SJSA1 (cell line): ENCODE measurements at regions not wholly inside any gene's neighbourhood (a gene's known extent, or its start where the extent isn't known, plus 50 kb on each side); places are given as distances from the start of the nearest gene placed in this dataset.
A peak's percentile ranks its signal among the peaks of the same experiment; 100 is the strongest.

Experiments used
- DNase-seq, 2 experiments: peaks; one replicate each; pipeline ENCODE4 v3.0.0-alpha.2; 2015 to 2020; ENCODE audit warnings: low spot score in 2 of 2, low read depth in 1 of 2
- H3K27ac ChIP-seq: fragments of 250-450 bp; sonication (Bioruptor Pico); 2 replicates; pipeline ENCODE4 v1.5.1; 2020; ENCODE audit warnings: mild to moderate bottlenecking, moderate library complexity
- H3K27me3 ChIP-seq: fragments of 250-450 bp; sonication (Bioruptor Pico); replicated peaks from 2 replicates; pipeline ENCODE4 v1.5.1; 2020; ENCODE audit warnings: mild to moderate bottlenecking, moderate library complexity
- H3K36me3 ChIP-seq: fragments of 250-450 bp; sonication (Bioruptor Pico); 2 replicates; pipeline ENCODE4 v1.5.1; 2020; ENCODE audit warnings: mild to moderate bottlenecking
- H3K4me1 ChIP-seq: fragments of 250-450 bp; sonication (Bioruptor Pico); replicated peaks from 2 replicates; pipeline ENCODE4 v1.6.1; 2021; ENCODE audit warnings: mild to moderate bottlenecking
- H3K4me3 ChIP-seq: fragments of 250-450 bp; sonication (Bioruptor Pico); 2 replicates; pipeline ENCODE4 v1.5.1; 2020; ENCODE audit warnings: mild to moderate bottlenecking
- H3K9me3 ChIP-seq: fragments of 250-450 bp; sonication (Bioruptor Pico); replicated peaks from 2 replicates; pipeline ENCODE4 v1.5.1; 2020; ENCODE audit warnings: mild to moderate bottlenecking

DNA sequence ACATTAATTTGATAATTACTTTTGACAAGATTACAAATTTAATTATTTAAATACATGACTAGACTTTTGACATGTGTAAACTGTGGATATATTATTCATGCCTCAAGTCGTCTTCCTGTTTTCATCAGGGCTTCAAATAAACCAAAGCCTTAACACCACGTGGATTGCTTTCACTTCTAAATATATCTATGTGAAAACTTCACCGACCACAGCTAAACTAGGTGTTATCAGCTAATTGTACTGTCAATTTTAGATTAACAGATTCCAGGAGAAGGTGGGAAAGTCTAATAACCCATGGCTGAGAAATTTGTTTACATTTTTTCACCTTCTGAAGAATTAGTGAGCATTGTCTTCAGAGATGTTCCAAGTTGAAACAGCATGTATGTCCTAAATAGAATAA lies 494.7 kb upstream of the FAM98A start:
- H3K9me3 ChIP-seq, result no peaks in the 10 kb centered on the region
- no peaks in the 10 kb centered on the region for H3K4me1 ChIP-seq
- no peak overlapping the region for H3K27ac ChIP-seq
- no peak for DNase-seq
- H3K36me3 ChIP-seq, result no peaks in the 10 kb centered on the region
- H3K27me3 ChIP-seq, result no peaks in the 10 kb centered on the region
- H3K4me3 ChIP-seq, result no peak overlapping the region

DNA sequence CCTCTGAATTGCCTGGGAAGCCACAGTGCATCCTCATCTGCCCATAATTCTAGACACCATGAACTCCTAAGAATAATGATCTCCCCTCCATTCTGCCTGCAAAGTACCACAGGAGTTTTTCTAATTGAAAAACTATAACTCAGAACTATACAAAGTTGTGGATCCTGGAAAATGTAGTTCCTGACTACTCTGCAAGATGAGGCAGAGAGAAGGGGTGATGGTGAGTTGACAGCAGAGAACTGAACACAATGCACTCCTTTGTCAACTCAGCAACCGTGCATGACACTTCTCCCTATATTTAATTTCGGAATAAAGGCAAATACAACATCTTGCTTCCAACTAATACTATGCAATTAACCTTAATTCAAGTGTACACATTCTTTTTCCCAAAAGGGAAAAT lies 471.1 kb upstream of the FAM98A start:
- Histone ChIP-seq H3K4me3 (no peak overlapping the region), H3K36me3 (no peaks in the 10 kb centered on the region), H3K4me1 (no peaks in the 10 kb centered on the region), H3K9me3 (no peaks in the 10 kb centered on the region), H3K27ac (no peak overlapping the region), H3K27me3 (no peaks in the 10 kb centered on the region)
- no peak for DNase-seq

DNA sequence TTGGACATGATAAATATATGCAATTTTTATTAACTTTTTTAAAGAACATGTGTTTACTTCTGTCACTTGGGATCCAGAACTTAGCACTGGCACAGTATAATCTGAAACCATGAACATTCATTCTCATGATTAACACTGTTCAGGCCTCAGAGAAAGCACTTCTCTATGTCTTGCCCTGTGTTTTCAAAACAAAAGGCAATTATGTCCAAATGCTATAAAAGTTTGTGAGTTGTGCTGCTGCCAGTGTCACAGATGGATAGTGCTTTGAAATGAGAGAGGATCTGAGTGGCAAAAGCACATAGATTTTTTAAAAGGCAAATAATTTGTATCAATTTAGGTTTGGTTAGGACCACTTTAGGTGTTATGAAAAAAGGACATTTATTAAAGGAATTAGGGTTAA lies 470.5 kb upstream of the FAM98A start:
- Histone ChIP-seq H3K27me3 (no peaks in the 10 kb centered on the region), H3K27ac (no peak overlapping the region), H3K36me3 (no peaks in the 10 kb centered on the region), H3K4me1 (no peaks in the 10 kb centered on the region), H3K4me3 (no peak overlapping the region), H3K9me3 (no peaks in the 10 kb centered on the region)
- DNase-seq, result no peak

DNA sequence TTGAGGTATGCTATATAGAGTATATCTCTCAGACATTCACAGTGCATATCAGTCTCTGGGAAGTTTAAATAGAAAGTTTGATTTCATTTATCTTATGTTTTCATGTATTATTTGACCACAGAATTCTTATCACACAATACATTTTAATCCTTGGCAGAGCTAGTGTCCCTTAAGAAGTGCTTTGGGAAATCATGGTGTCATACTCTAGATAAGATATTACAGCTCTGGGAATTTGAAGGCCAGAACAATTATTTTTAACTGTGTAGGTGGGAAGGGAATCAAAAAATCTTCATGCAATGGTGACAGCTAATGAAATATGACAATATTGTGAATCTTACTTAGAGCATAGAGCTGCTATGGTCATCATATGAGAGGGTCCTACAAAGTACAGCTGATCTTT lies 451.3 kb upstream of the FAM98A start:
- Histone ChIP-seq H3K27ac (no peak overlapping the region), H3K9me3 (no peaks in the 10 kb centered on the region), H3K27me3 (no peaks in the 10 kb centered on the region), H3K36me3 (no peaks in the 10 kb centered on the region), H3K4me1 (no peaks in the 10 kb centered on the region), H3K4me3 (no peak overlapping the region)
- no peak for DNase-seq

DNA sequence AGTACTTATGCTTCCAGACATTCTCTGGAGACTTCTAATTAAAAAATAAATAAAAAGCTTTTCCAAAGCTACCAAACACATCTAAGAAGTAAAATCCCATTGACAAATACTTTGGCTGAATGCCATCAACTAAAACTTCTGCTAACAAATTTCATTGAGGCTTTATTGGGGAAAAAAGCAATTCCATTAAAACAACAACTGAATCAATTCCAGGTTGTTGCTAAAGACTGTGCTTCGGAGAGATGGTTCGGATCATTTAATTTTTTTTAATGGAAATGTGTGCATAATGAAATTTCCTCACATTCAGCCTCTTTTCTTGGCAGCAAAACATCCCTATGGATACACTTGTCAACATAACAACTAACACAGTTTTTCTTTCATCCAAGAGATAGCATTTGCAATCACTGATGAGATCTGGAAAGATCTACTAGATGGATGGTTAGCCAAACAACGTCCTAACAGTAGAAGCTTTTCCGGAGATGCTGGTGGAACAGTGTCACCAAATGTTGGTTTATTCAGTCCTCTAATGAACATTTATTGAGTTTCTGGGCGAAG lies 446.1 kb upstream of the FAM98A start:
- Histone ChIP-seq H3K9me3 (no peaks in the 10 kb centered on the region), H3K27me3 (no peaks in the 10 kb centered on the region), H3K4me1 (no peaks in the 10 kb centered on the region)

DNA sequence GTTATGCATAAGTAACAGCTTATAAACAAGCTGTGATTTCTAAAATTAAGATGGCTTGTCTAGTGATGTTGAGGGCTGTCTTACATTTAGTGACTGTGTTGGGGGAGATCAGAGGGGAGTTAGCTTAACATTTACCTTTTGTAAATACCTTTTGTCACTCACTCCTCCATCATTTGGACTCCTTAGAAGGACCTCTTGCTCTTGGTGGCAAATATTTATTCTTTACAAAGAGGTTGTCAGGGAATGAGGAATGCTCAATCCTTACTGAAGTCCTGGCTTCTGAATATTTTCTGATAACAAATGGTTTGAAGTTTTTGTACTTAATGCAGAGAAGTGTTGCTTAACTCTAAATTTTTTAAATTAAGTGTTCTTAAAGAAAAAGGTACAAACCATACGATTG lies 438.8 kb upstream of the FAM98A start:
- Histone ChIP-seq H3K4me3 (no peak overlapping the region), H3K27me3 (no peaks in the 10 kb centered on the region), H3K4me1 (no peaks in the 10 kb centered on the region), H3K9me3 (no peaks in the 10 kb centered on the region), H3K27ac (no peak overlapping the region), H3K36me3 (no peaks in the 10 kb centered on the region)
- DNase-seq, result no peak

More for the DNA sequence above, 446.1 kb upstream of the FAM98A start:
- no peaks in the 10 kb centered on the region for H3K36me3 ChIP-seq
- DNase-seq, result no peak
- H3K27ac ChIP-seq, result no peak overlapping the region
- no peak overlapping the region for H3K4me3 ChIP-seq

DNA sequence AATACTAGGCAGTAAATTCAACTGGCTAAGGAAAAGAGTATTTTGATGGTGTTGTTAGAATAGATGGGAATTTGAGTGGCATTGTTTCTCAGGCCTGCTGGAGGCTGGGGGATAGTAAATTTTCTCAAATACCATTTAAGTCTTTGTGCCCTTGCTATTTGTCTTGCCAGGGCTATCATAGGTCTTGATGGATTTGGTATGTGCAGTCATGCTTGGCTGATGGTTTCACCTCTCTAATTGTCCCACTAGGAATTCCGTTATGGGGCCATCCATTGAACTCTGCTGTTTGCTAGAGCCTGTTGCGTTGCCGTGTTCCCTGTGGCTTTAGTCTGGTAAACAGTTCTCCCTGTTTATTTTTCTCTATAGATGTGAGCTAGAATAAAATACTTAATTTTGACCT lies 438.1 kb upstream of the FAM98A start:
- H3K9me3 ChIP-seq, result no peaks in the 10 kb centered on the region
- no peaks in the 10 kb centered on the region for H3K27me3 ChIP-seq
- H3K27ac ChIP-seq, result no peak overlapping the region
- no peaks in the 10 kb centered on the region for H3K36me3 ChIP-seq
- no peak overlapping the region for H3K4me3 ChIP-seq
- DNase-seq, result no peak
- no peaks in the 10 kb centered on the region for H3K4me1 ChIP-seq

DNA sequence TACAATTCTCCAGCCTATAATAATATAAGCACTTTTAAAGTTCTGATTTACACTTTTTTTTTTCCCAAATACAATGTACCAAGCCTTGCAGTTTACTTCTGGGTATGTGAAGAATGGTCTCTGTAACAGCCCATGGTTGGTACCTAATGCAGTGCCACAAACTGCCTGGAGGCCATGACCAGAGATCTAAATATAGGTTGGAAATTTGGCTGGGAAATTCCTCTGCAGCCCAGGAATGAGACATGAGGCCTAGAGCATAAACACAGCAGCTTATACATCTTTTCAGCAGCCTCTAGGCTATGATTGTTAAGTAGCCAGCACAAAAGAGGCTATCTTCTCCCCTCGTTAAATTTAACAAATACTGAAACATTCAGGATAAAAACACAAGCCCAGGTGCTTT lies 432.0 kb upstream of the FAM98A start:
- H3K9me3 ChIP-seq, result no peaks in the 10 kb centered on the region
- H3K36me3 ChIP-seq, result no peaks in the 10 kb centered on the region
- no peaks in the 10 kb centered on the region for H3K27me3 ChIP-seq
- H3K4me3 ChIP-seq, result no peak overlapping the region
- no peak overlapping the region for H3K27ac ChIP-seq
- no peaks in the 10 kb centered on the region for H3K4me1 ChIP-seq
- no peak for DNase-seq

DNA sequence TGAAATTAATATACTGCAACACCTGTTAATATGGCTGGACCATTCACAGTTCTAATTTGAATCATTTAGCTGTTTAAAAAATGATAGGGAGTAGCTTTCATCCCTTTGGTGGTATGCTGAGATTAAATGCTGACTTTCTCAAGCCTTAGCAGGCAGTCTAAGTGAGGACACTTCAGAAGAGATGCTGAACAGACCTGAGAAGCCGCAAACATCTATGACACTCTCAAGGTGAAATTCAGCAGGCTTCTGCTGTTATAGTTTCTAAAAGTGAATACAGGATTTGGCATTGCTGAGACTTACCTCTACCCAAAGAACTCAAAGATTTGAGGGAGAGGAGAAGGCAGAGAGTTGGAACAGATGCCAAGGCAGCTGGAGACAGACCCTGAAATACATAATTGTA lies 431.2 kb upstream of the FAM98A start:
- Histone ChIP-seq H3K4me3 (no peak overlapping the region), H3K27me3 (no peaks in the 10 kb centered on the region), H3K9me3 (no peaks in the 10 kb centered on the region), H3K4me1 (no peaks in the 10 kb centered on the region), H3K27ac (no peak overlapping the region), H3K36me3 (no peaks in the 10 kb centered on the region)
- no peak for DNase-seq

DNA sequence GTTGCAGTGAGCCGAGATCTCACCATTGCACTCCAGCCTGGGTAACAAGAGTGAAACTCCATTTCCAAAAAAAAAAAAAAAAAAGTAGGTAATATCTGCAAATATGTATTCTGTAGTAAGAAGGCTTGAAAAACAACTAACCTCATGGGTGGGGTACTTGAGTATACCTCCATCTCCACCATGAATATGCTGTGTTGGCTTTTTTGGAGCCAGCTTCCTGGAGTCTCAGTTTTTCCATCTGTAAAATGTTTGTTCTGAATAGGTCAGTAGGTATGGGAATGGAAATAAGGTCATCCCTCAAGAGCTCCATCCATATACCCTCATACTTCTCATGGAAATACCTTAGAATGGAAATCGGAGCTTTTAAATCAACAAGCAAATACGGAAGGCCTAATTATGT lies 430.0 kb upstream of the FAM98A start:
- H3K4me3 ChIP-seq, result no peak overlapping the region
- no peak for DNase-seq
- no peak overlapping the region for H3K27ac ChIP-seq
- no peaks in the 10 kb centered on the region for H3K4me1 ChIP-seq
- no peaks in the 10 kb centered on the region for H3K36me3 ChIP-seq
- no peaks in the 10 kb centered on the region for H3K9me3 ChIP-seq
- no peaks in the 10 kb centered on the region for H3K27me3 ChIP-seq

DNA sequence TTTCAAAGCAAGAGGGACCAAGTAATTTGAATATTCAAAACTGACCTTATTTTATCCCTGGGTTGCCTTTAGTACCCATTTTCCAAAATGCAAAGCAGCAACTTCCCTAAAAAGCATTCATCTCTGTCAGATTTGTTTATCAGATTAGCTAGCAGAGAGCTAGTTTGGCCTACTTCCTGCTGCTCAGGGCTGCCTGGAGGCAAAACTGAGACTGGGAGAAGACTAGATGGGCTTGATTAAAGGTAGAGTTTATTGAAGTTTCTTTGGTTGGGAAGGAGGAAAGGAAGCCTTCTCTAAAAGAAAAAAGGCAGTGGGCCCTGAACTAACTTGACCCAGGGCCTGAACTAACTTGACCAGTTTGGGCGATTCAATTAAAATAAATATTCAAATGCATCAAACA lies 426.1 kb upstream of the FAM98A start:
- DNase-seq, result no peak
- no peaks in the 10 kb centered on the region for H3K4me1 ChIP-seq
- H3K36me3 ChIP-seq, result no peaks in the 10 kb centered on the region
- H3K4me3 ChIP-seq, result no peak overlapping the region
- no peak overlapping the region for H3K27ac ChIP-seq
- H3K27me3 ChIP-seq, result no peaks in the 10 kb centered on the region
- no peaks in the 10 kb centered on the region for H3K9me3 ChIP-seq

DNA sequence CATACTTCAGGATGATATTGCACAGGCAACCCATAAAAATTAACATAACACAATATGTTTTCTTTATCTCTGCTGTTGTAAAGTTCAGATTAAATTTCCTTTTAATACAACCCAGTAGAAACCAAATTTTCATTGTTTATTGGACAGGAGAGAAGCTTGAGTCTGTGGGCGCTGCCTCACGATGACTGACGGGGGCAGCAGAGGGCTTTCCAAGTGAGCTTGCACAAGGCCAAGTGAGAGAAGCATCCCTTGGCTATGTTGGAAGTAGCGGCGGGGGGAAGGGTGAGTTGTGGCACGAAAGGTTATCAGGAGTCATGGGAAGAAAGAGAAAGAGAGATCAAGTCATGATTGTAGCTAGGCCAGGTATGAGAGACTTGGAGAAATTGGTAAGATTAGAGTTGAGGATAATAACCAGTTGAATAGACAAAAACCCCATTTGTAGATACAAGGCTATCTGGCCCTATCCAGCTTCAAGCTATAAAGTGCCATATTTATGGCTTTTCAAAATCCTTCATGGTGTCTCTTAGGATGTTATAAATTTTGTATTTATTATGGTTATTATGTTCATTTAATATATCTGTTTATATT lies 413.7 kb upstream of the FAM98A start:
- H3K27ac ChIP-seq, result no peak overlapping the region
- no peaks in the 10 kb centered on the region for H3K4me1 ChIP-seq
- no peaks in the 10 kb centered on the region for H3K27me3 ChIP-seq
- H3K36me3 ChIP-seq, result no peaks in the 10 kb centered on the region
- peak; percentile 12 to 44 for DNase-seq
- H3K4me3 ChIP-seq, result no peak overlapping the region
- H3K9me3 ChIP-seq, result no peaks in the 10 kb centered on the region

DNA sequence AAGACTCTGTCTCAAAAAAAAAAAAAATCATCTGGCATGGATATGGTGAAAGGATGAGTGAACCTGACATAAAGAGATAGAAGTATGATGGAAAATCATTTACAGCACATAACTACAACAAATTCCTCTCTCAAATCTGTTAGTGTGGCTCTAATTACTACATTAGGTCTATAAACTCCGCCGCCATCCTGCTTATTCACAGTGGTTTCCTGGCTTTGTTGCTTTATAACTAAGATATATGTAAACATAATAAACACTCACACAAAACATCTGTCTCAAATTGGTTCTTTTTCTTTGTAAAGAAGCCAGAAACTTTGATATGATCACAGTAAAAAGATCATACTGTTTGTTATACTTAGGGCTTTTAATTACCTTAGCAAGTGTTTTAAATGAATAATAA lies 412.6 kb upstream of the FAM98A start:
- no peak overlapping the region for H3K27ac ChIP-seq
- H3K9me3 ChIP-seq, result no peaks in the 10 kb centered on the region
- DNase-seq, result no peak

DNA sequence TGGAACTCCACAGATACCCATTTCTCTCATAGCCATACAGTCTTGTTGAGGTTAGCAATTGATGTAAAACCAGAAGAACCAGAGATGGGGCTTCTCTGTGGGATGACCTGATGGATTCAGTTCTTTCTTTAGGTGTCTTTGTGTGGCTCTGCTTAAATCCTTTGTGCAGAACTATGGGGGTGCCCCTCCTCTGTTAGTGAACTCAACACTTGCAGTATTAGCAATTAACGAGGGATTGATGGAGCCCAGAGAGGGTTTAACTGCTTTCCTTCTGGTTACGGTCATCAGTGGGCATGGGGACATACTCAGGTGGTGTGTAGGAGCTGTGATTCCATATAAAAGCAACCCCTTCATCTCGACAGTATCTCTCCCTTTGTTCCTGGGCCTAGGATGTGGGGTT lies 406.8 kb upstream of the FAM98A start:
- Histone ChIP-seq H3K27ac (no peak overlapping the region), H3K4me3 (no peak overlapping the region), H3K9me3 (no peaks in the 10 kb centered on the region), H3K4me1 (no peaks in the 10 kb centered on the region), H3K27me3 (no peaks in the 10 kb centered on the region), H3K36me3 (no peaks in the 10 kb centered on the region)
- DNase-seq, result no peak

More for the DNA sequence above, 412.6 kb upstream of the FAM98A start:
- Histone ChIP-seq H3K36me3 (no peaks in the 10 kb centered on the region), H3K4me3 (no peak overlapping the region), H3K27me3 (no peaks in the 10 kb centered on the region), H3K4me1 (no peaks in the 10 kb centered on the region)

DNA sequence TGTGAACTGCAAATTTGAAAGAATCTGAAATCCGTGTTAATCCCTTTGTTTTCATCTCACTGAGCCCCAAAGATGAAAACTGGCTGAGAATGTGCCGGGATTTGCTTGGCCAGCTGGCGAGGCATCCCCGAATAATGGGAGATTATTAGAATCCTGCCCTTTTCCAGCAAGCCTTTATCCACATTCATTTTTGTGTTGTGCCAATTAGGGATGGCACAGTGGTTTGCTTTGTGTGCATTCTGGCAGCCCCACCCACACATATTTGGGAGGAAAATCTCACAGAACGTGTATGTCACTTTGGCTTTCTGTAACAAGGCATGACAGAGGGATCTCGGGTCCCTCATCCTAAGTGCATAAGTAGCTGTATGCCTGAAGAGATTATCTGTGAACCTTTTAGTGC lies 405.8 kb upstream of the FAM98A start:
- H3K27me3 ChIP-seq, result no peaks in the 10 kb centered on the region
- H3K9me3 ChIP-seq, result no peaks in the 10 kb centered on the region
- no peak overlapping the region for H3K27ac ChIP-seq
- no peak for DNase-seq
- no peaks in the 10 kb centered on the region for H3K36me3 ChIP-seq
- H3K4me1 ChIP-seq, result no peaks in the 10 kb centered on the region
- no peak overlapping the region for H3K4me3 ChIP-seq
